Panc1 (cell line): ENCODE measurements at regions not wholly inside any gene's neighbourhood (a gene's known extent, or its start where the extent isn't known, plus 50 kb on each side); places are given as distances from the start of the nearest gene placed in this dataset.

Experiments
- POLR2AphosphoS5 ChIP-seq: IDR thresholded peaks from 2 replicates; pipeline ENCODE4 v1.6.1; 2012; ENCODE audit warnings: mild to moderate bottlenecking, low read depth, low read length, moderate library complexity
- REST ChIP-seq, 2 experiments: IDR thresholded peaks; 2 replicates each; pipeline ENCODE4 v1.6.1; 2011 to 2012; ENCODE audit warnings: low read depth in 2 of 2, control low read depth in 1 of 2, low read length in 1 of 2, mild to moderate bottlenecking in 1 of 2, moderate library complexity in 1 of 2; ENCODE audit not compliant: insufficient read depth in 1 of 2
- SIN3A ChIP-seq: IDR thresholded peaks from 2 replicates; pipeline ENCODE4 v1.6.1; 2012; ENCODE audit warnings: low read depth, mild to moderate bottlenecking, low read length, moderate library complexity, borderline replicate concordance; ENCODE audit not compliant: insufficient read depth
- TCF7L2 ChIP-seq: IDR thresholded peaks from 2 replicates; pipeline ENCODE4 v1.6.1; 2011; ENCODE audit warnings: mild to moderate bottlenecking, low read depth, low read length, inconsistent platforms
- TF ChIP-seq, protein P1 (sequence below): fragments of 450-650 bp; IDR thresholded peaks from 2 replicates; pipeline ENCODE4 v1.5.1; 2017; ENCODE audit warnings: mild to moderate bottlenecking

DNA sequence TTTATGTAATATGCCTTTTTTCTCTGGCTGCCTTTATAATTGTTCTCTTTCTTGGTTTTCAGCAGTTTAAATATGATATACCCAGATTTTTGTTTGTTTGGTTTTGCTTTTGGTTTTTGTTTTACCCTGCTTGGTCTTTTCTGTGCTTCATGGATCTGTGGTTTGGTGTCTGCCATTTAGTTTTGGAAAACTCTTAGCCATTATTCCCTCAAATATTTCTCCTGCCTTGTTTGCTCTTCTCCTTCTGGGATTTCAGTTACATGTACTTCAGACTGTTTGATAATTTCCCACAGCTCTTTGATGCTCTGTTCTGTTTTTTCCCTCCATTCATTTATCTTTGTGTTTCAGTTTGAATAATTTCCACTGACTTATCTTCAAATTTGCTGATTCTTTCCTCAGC lies 223.1 kb upstream of the BCOR start:
- TF ChIP-seq, protein P1, sequence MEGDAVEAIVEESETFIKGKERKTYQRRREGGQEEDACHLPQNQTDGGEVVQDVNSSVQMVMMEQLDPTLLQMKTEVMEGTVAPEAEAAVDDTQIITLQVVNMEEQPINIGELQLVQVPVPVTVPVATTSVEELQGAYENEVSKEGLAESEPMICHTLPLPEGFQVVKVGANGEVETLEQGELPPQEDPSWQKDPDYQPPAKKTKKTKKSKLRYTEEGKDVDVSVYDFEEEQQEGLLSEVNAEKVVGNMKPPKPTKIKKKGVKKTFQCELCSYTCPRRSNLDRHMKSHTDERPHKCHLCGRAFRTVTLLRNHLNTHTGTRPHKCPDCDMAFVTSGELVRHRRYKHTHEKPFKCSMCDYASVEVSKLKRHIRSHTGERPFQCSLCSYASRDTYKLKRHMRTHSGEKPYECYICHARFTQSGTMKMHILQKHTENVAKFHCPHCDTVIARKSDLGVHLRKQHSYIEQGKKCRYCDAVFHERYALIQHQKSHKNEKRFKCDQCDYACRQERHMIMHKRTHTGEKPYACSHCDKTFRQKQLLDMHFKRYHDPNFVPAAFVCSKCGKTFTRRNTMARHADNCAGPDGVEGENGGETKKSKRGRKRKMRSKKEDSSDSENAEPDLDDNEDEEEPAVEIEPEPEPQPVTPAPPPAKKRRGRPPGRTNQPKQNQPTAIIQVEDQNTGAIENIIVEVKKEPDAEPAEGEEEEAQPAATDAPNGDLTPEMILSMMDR: no peak
- no peak for TF ChIP-seq POLR2AphosphoS5
- TF ChIP-seq REST (IDR thresholded peaks at IDR 0.05; ENCODE audit: insufficient read depth in 1 of 2, low read depth in 2 of 2, low read length in 1 of 2): no peak
- TF ChIP-seq SIN3A: no peak
- TF ChIP-seq TCF7L2: no peak
